GM23248 (cell line): ENCODE measurements at regions not wholly inside any gene's neighbourhood (a gene's known extent, or its start where the extent isn't known, plus 50 kb on each side); places are given as distances from the start of the nearest gene placed in this dataset.

Experiments
- EZH2 ChIP-seq: fragments of 200-600 bp; sonication (generic); IDR thresholded peaks from 2 replicates; pipeline ENCODE4 v1.6.1; 2018; ENCODE audit warnings: antibody characterized with exemption, mild to moderate bottlenecking; ENCODE audit not compliant: insufficient read depth, poor library complexity, severe bottlenecking
- EZH2phosphoT487 ChIP-seq: fragments of 200-600 bp; sonication (generic); IDR thresholded peaks from 2 replicates; pipeline ENCODE4 v1.6.1; 2018; ENCODE audit warnings: antibody characterized with exemption, moderate library complexity, mild to moderate bottlenecking, low read depth; ENCODE audit not compliant: insufficient read depth

- TF ChIP-seq EZH2: no peak
- TF ChIP-seq EZH2phosphoT487: no peak
These were observed 905.6 kb upstream of the GHITM start for GRCh38 chr10:83233691-83234090.
